Lower lobe of right lung (tissue), 2 donors: ENCODE measurements at regions not wholly inside any gene's neighbourhood (a gene's known extent, or its start where the extent isn't known, plus 50 kb on each side); places are given as distances from the start of the nearest gene placed in this dataset.

Experiments used
- ATAC-seq, 2 donors: fragments of 200-7000 bp; cut with Tn5 transposase; one replicate each; pipeline ENCODE4 v1.9.1; 2020 to 2022; ENCODE audit warnings: mild to moderate bottlenecking in 2 of 2, moderate library complexity in 2 of 2
- DNase-seq: peaks from one replicate; pipeline ENCODE4 v3.0.0-alpha.2; 2020
- H3K27ac ChIP-seq: fragments of 200-600 bp; one replicate; pipeline ENCODE4 v1.8.0; 2022
- H3K27me3 ChIP-seq: fragments of 200-600 bp; one replicate; pipeline ENCODE4 v1.8.0; 2022; ENCODE audit warnings: low read depth
- H3K36me3 ChIP-seq: fragments of 200-600 bp; one replicate; pipeline ENCODE4 v1.8.0; 2022; ENCODE audit warnings: mild to moderate bottlenecking
- H3K4me1 ChIP-seq: fragments of 200-600 bp; one replicate; pipeline ENCODE4 v1.8.0; 2022
- H3K4me3 ChIP-seq: fragments of 200-600 bp; one replicate; pipeline ENCODE4 v1.8.0; 2022; ENCODE audit warnings: mild to moderate bottlenecking
- H3K9me3 ChIP-seq: fragments of 200-600 bp; one replicate; pipeline ENCODE4 v1.8.0; 2022
- CTCF ChIP-seq: fragments of 200-600 bp; IDR thresholded peaks from one replicate; pipeline ENCODE4 v1.8.0; 2022; ENCODE audit warnings: antibody characterized with exemption, mild to moderate bottlenecking
- intact Hi-C: fragments of 100-400 bp; cut with DNase I; formaldehyde crosslinking; loops from one replicate; pipeline ENCODE4 v1.11.0; 2022
- donor health status: DM: no; HTN: yes; CAD: no; lungs with severe emphysema.

- TF ChIP-seq CTCF, result no peak
- H3K27me3 ChIP-seq, result no peaks in the 10 kb centered on the region
Observed at GRCh38 chr5:112018846-112019245, 261.9 kb upstream of the NREP start.

DNA sequence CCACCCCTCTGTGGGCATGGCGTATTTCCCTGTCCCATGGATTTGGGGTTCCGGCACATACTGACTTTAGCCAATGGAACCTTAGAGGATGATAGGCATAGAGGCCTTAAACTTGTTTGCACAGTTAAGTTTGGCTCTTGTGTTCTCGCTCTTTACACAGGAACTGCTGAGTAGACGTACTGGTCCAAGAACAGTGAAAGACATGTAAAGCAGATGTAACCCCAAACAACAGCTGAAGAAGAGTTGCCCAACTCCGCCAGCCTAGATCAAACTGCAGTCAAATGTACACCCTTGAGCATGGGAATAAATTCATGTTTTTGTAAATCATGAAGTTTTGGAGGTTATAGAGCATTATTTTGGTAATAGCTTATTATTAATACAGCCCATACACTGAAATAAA, 260.0 kb upstream of the NREP start:
- no peaks in the 10 kb centered on the region for H3K9me3 ChIP-seq
- intact Hi-C loops, result no loop called here
- DNase-seq, result no peak

More at GRCh38 chr5:112018846-112019245, 261.9 kb upstream of the NREP start:
- Histone ChIP-seq H3K27ac (no peak overlapping the region), H3K36me3 (no peaks in the 10 kb centered on the region), H3K4me3 (no peak overlapping the region), H3K4me1 (no peaks in the 10 kb centered on the region), H3K9me3 (no peaks in the 10 kb centered on the region)
- intact Hi-C loops, result no loop called here
- ATAC-seq (no peak), DNase-seq (no peak)

GRCh38 chr5:112014783-112015395, 257.9 kb upstream of the NREP start:
- H3K36me3 ChIP-seq, result no peaks in the 10 kb centered on the region
- DNase-seq, result no peak

More for the DNA sequence above, 260.0 kb upstream of the NREP start:
- H3K36me3 ChIP-seq, result no peaks in the 10 kb centered on the region
- H3K27ac ChIP-seq, result no peak overlapping the region
- peaks cover 3% of the 10 kb centered on the region for H3K4me1 ChIP-seq
- no peak for TF ChIP-seq CTCF
- no peaks in the 10 kb centered on the region for H3K27me3 ChIP-seq
- no peak overlapping the region for H3K4me3 ChIP-seq
- ATAC-seq, result no peak

GRCh38 chr5:112013660-112014059, 256.7 kb upstream of the NREP start:
- DNase-seq (no peak), ATAC-seq (no peak)
- intact Hi-C loops, result no loop called here
- Histone ChIP-seq H3K27ac (no peak overlapping the region), H3K27me3 (no peaks in the 10 kb centered on the region), H3K36me3 (no peaks in the 10 kb centered on the region), H3K9me3 (no peaks in the 10 kb centered on the region), H3K4me3 (no peak overlapping the region), H3K4me1 (peaks cover 7% of the 10 kb centered on the region)
- no peak for TF ChIP-seq CTCF

More at GRCh38 chr5:112014783-112015395, 257.9 kb upstream of the NREP start:
- intact Hi-C loops, result no loop called here
- Histone ChIP-seq H3K27ac (no peak overlapping the region), H3K4me3 (no peak overlapping the region), H3K27me3 (no peaks in the 10 kb centered on the region), H3K9me3 (no peaks in the 10 kb centered on the region), H3K4me1 (peaks cover 7% of the 10 kb centered on the region)
- ATAC-seq, result no peak
- TF ChIP-seq CTCF, result no peak

- Histone ChIP-seq H3K4me3 (no peak overlapping the region), H3K36me3 (no peaks in the 10 kb centered on the region), H3K27me3 (no peaks in the 10 kb centered on the region), H3K4me1 (peaks cover 7% of the 10 kb centered on the region), H3K27ac (no peak overlapping the region), H3K9me3 (no peaks in the 10 kb centered on the region)
- DNase-seq (no peak), ATAC-seq (no peak)
- intact Hi-C loops, result no loop called here
- no peak for TF ChIP-seq CTCF
Observed at GRCh38 chr5:112012104-112012503, 255.1 kb upstream of the NREP start.
